Middle frontal gyrus (tissue), 1 donor: ENCODE measurements at regions not wholly inside any gene's neighbourhood (a gene's known extent, or its start where the extent isn't known, plus 50 kb on each side); places are given as distances from the start of the nearest gene placed in this dataset.
"Not testable (repeated sequence)": the region's sequence is repeated elsewhere in the genome, so short reads cannot be mapped to it uniquely, and the experiment has no call there.

Experiments
- DNase-seq: peaks from one replicate; pipeline ENCODE4 v3.0.0-alpha.2; 2015; ENCODE audit warnings: low spot score; ENCODE audit errors: extremely low spot score

DNA sequence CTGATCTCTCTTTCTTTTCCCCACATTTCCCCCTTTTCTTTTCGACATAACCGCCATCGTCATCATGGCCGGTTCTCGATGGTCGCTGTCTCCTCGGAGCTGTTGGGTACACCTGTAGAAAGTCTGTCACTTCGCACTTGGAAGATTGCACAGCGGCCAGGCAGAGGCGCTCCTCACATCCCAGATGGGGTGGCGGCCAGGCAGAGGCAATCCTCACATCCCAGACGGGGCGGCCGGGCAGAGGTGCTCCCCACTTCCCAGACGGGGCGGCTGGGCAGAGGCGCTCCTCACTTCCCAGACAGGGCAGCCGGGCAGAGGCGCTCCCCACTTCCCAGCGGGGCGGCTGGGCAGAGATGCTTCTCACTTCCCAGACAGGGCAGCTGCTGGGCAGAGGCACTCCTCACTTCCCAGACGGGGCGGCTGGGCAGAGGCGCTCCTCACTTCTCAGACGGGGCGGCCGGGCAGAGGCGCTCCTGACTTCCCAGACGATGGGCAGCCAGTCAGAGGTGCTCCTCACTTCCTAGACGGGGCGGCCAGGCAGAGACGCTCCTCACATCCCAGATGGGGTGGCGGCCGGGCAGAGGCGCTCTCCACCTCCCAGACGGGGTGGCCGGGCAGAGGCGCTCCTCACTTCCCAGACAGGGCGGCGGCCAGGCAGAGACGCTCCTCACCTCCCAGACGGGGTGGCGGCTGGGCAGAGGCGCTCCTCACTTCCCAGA lies 110.7 kb downstream of the C5orf15 start:
- DNase-seq, result not testable (repeated sequence)

DNA sequence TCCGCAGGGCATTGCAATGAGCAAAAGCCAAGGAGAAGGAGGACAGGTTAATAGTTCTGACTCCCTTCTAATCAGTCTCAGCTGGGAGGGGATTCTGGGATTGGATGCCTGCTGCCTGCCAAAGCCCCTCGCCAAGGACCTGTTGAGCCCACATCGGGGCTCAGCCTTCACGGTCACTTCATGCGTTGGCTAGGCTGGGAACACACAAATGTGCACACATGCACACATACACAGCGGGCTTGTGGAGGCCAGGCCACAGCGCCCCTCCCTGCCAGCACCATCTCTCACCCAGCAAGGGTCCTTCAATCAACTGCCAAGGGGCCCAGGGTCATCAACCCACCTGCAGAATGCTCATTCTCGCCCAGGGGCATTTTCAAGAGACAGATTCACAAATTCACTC lies 113.9 kb downstream of the C5orf15 start:
- no peak for DNase-seq

DNA sequence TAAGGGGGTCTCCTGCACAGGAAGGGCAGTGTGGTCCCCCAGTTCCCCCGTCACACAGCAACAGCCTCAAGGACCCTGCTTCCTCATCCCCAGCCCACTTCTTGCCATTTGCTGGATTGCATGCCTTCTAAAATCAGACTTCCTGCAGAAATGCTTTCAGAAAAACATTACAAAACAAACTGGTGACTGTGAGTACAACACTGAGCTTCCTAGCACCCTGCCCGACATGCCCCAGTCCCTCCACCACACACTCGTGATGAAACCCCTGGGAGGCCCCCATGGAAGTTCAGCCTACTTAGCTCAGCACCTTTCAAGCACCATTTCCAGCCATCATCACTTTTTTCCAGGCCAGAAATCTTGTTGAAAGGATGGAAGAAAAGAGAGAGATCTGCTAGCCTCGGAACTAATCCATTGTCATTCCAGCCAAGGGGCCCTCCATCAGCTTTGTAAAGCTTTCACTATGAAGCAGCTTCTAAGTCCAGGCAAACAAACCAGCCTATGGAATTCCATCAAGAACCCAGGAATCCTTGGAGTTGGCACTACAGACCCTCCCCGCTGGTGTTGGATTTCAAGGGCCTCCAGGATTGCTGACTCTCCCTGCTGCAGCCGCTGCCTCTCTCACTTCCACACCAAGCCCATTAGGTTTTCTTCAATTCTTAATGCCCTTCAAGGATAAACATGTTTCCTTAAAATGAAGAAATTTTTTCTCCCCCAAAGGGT lies 114.6 kb downstream of the C5orf15 start:
- DNase-seq, result no peak

DNA sequence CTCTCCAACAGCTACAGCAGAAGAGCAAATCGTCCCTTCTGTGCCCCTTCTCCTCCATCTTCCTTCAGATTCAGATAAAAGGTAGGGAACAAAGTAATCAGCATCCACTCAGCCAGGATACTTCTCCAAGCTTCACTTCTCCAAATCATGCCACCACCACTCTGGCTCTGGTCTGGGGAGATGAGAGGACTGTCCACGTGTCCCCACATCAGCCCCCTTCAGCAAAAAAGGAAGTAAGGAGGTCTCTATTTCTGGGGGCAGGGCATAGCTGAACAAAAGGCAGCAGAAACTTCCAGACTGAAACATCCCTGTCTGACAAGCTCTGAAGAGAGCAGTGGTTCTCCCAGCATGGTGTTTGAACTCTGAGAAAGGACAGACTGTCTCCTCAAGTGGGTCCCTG lies 116.9 kb downstream of the C5orf15 start:
- DNase-seq, result no peak

DNA sequence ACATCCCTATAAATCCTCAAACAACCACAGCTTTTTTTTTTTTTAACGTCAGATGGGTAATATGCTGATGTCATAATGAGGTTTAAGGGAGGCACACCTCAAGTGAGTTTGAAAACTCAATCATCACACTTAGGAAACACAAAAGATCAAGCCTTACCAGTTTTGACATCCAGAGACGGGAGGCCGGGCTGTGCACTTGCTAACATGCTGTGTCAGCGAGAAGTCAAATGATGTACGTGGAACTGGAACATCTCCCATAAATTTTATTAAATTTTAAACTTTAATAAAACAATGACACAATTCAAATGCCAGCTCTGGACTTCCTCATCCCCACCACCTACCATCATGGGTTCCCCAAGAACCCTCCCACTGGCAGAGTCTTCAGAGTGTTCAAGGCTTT lies 117.6 kb downstream of the C5orf15 start:
- no peak for DNase-seq

DNA sequence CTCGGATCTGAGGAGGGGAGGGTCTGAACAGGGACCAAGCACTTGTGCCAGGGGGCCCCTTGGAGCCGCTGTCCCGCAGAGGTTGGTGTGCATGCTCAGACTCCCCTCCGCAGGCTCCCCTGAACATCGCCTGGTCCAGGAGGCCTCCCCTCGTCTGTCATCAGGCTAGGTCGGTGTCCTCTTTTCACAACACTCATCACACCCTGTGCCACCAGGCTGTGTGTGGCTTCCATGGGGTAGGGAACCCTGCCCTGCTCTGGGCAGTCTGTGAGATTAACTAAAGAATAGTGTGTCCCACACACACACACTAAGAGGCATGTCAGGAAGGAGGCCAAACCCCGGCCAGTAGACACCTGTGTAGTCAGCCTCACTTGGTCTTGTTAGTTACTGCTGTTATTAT lies 119.3 kb downstream of the C5orf15 start:
- no peak for DNase-seq

DNA sequence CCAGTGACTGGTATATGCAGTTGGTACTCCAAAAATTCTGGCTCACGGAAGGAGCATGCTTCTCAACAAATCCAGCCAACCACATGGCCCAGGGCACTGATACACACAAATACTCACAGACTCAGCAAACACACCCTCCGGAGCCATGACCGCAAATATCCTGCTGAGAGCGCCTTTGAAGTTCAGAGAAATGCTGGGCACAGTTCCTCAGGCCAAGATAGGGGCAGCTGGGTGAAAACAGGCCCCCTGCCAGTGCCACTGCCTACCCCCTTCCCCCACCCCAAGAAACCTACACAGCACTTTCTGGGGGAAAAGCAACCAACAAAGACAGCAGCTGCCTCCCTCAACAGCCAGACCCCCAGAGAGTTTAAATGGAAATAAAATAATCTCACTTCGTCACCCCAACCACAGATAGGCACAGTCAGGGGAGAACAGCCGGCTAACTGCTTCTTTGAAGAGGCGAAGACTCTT lies 120.0 kb downstream of the C5orf15 start:
- no peak for DNase-seq

DNA sequence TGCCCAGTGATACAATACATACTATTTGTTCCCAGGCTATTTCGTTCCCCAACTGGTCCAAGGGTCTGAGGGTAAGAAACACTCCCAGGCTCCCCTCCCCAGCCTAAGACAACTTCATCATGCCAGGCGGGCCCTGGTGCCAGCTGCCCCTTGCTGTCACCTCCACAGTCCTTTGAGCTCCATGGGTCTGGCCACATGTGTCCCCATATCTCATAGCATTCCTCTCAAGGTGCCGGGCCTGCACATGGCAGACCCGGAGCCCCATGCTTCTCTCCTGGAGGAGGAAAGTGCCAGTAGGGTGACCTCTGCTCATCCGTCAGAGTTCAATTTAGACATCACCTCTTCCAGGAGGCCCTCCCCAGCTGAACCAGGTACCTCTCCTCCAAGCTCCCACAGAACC lies 120.5 kb downstream of the C5orf15 start:
- no peak for DNase-seq

DNA sequence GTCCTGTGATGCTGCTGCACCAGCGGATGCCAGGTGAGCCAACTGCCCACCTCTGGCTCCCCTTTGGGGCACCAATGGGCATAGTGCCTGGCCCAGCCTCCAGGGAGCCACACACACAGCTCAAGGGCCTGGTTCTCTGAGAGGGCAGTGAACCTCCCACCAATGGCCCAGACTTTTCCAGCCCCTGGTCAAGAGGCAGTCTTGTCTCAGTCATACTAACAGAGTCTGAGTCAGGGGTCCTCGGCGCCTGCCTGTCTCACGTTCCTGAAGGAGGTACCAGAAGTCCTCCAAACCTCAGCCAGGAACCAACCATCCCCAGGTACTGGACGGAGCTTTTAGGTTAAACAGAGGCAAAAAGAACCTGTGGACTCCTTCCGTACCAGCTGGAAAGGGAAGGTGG lies 121.1 kb downstream of the C5orf15 start:
- DNase-seq, result no peak

DNA sequence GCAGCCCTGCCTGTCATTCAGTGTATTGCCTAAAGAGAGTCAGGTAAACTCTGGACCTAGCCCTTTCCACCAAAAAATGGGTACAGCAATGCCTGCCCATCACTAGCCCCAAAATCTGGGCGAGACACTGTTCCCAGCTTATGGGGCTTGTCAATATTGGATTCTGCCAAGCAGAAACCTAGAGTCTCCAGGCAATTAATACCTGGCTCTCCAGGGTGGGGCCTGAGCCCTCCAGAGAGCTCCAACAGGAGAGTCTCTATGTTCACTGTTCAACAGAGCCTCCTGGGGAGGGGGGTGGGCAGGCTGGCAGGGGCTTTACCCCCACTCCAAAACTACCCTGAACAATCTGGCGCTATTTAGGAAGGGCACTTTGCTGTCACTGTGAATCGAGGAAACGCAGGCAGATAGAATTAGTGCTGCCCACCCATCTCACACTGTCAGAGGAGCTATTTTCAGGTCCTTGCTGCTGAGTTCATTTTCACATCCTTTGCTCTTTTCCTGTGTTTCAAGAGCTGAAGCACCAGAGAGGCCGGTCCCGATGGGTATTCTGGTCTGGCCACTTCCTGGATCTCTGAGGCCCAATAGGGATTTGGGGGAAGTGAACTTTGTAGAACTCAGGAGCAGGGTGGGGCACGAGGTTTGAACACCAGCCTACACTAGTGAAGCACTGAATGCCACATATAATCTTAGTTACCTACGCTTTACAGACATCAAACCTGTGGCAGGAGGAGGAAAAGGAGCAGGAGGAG lies 121.8 kb downstream of the C5orf15 start:
- DNase-seq, result no peak

DNA sequence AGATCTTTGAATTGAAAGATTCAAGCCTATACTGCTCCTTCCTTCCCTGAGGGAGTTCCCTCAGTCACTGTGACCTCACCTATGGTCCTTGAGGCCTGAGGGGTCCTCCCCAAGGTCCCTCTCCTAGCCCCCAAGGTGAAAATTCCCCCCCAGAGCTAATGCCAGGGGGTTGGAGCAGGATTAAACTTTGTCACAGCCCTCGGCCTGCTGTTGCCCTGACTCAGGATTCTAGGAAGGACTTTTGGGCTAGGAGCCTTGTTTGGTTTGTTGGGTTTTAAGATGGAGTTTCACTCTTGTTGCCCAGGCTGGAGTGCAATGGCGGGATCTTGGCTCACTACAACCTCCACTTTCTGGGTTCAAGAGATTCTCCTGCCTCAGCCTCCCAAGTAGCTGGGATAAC lies 123.2 kb downstream of the C5orf15 start:
- no peak for DNase-seq

DNA sequence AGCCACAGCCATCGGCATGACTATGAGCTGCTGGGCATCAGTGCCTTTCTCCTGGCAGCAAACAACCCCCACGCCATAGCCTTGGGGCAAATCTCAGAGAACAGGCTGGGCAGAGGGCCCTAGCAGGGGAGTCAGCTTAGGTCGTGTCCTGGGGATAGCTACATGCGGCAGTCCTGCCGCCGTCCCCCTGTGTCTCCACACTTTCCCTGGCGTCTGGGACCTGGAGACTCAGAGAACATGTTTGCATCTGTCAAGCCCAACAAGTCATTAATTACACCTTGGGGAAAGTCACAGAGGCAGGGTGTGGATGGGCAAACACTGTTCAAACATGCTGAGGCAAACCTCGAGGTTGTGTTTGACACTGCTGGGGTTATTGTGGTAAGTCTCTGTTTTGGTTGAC lies 123.6 kb downstream of the C5orf15 start:
- DNase-seq, result no peak

DNA sequence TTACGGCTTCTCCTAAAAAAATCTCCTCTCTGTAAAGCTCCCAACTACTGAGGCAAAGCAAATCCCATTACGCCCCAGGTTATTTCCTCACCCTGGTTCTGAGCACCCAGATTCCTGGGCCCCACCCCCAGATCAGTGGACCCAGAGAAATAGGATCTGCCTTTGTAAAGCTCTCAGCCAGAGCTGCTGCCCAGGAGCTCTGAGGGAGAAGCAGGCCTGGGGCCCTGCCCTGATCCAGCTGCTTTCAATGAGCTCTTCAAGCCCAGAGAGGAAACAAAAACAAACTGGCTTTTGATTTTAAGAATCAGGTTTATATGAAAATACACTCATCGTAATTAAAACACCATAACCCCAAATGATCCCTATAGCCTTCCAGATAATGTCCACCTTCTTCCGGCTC lies 124.5 kb downstream of the C5orf15 start:
- DNase-seq, result no peak

DNA sequence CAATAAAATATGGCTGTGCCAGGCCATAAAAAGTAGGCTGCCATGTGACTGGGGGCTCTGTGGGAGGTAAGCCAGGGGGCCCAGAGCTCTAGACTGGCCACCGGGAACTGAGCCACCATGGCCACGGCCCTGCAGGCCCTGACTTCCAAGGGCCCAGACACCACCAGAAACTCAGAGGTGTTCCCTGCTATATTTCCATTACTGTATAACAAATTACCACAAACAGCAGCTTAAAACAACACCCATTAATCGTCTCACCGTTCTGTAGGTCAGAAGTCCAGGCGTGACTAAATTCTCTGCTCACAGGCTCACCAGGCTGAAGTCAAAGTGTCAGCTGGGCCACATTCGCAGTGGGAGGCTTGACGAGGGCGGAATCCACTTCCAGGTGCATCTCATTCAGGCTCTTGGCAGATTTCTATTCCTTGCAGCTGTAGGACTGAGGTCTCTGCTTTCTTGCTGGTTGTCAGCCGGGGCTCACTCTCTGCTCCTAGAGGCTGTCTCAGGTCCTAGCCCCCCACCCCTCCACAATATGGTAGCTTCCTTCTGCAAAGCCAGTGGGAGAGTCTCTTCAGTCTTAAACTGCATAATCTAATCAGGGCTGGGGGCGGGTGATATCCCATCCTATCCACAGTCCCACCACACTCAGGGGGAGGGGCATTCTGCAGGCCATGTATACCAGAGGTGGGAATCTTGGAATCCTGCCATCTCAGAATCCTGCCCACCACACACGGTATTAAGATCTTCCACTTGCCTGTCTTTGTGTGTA lies 125.4 kb downstream of the C5orf15 start:
- DNase-seq, result no peak

DNA sequence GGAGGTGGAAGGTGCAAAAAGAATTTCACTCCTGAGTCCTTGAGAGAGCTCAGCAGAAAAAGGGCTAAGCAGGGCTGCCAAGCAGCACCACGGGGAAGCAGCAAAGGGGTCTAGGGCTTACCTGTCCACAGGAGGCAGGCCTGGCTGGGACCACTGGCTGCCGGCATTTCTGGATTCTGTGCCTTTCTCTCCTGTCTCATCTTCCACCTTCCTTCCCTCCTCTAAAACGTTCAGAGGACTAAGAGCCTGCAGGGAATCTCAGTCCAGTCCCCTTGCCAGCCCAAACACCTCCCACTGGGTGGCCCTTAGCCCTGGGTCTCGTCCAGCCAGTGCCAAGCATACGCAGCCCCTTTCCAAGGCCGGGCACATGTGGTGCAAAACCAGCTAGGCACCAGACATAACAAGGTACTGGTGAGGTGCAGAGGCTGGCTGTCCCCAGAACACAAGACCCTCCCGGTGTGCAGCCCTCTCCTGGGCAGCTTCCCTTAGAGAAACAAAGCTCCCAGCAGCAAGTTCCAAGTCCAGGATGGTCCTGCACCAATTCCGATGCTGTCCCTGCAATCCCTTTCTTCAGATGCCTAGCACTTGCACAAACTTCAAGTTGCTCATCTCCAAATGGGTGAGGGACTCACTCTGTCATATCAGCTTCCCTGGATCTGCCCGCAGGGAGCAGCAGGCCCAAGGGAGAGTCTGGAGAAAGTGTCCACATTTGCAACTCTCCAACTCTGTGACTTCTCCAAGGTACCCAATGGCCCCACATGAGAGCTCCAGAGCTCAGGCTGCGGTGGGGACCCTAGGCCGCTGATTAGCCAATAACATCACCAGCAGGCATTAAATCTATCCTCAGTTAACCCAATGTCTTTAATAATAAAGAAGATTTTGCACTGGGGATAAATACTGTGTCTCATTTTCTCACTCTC lies 126.3 kb downstream of the C5orf15 start:
- no peak for DNase-seq

DNA sequence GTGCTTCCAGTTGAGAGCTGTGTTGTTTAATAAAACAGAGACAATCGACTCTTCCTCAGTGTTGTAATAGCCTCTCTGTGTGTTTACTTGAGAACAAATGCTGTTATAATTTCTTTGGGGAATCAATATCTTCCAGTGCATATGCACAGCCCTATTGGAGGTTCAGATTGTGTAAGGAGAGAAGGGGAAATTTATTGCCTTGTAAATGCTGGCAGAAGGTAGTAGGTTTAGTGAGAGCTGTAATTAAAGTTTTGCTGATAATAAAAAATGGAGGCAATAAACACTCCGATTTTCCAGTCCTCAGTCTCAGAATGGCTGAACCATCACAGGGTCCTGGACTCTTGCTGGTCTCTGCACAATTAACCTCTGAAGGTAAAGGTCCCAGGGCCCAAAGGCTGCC lies 128.3 kb downstream of the C5orf15 start:
- DNase-seq, result no peak

DNA sequence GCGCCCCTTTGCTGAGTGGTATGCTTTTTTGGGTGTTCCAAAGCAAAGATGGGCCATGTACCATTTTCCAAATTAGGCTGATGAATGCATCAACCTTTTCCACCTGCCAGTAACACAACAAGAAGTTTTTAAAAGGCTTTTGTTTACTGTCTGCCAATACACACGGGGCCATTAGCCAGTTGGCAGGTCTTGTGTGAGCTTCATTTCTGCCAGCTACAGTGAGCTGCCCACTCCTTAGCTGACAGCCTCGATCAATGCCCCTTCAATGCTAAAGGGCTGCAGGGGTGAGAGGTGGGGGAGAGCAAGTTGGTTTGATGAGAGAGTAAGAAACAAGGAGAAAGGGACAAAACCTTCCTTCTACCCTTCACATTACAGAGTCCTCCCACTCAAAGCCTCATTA lies 128.7 kb downstream of the C5orf15 start:
- no peak for DNase-seq

DNA sequence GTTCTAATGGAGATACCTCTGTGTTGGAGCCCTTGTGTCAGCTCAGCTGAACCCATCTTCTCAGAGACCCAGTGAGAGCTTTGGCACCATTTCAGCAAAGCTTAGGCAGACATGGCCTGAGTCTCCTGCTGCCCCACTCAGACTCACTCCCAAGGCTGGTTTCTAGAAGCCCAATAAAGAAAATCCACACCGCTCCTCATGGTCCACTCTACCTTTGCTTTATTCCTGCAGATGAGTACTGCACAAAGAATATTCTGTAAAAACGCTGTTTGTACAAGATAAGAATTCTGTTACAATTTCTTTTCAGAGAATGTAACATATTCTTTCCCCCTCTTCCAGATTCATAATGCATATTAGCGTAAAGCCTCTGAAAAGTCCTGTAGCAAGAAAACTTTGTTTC lies 129.3 kb downstream of the C5orf15 start:
- DNase-seq, result no peak

DNA sequence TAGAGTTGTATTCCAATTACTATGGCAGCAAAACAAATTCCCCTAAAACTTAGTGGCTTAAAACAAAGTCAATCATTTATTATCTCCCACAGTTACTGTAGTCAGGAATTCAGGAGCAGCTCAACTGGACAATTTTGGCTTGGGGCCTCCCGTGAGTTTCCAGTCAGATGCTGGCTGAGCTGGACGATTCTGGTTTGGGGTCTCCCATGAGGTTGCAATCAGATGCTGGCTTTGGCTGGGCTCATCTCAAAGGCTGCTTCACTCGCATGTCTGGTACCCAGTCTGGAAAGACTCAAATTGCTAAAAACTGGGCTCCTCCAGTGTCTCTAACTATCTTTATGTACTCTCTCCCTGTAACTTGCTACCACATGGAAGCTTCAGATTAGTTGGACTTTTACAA lies 130.1 kb downstream of the C5orf15 start:
- no peak for DNase-seq

DNA sequence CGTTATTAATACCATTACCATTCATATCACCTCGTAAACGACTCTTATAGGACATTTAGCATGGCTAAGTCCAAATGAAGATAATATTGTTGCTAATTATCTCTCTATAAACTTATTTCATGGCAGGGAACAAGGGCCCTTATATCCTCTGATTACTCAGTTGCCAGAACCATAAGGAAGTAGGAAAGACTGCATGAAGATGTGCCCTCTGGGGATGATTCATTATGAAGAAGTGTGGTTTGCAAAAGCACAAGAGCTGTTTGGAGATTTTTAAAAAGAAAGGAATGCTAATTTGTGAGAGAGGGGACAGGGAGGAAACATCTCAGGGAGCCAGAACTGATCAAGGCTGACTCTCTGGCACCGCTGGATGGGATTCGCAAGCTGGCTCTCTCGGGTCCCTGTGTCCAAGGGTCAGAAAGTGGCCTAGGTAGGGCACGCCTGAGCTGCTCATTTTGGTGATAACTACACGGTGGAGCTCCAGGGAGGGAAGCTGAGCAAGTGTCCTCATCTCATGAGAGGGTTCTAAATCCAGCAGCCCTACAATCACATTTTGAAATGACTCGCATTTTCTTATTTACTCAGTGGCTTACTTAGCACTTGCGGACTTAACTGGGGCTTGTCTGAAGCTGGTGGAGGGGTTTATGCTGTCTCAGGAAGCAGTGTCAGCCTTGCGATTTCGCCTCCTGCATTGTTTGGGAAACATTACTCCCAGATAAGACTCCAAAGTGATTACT lies 136.8 kb downstream of the C5orf15 start:
- no peak for DNase-seq
